ENCODE measurements at regions not wholly inside any gene's neighbourhood (a gene's known extent, or its start where the extent isn't known, plus 50 kb on each side); places are given as distances from the start of the nearest gene placed in this dataset.

DNA sequence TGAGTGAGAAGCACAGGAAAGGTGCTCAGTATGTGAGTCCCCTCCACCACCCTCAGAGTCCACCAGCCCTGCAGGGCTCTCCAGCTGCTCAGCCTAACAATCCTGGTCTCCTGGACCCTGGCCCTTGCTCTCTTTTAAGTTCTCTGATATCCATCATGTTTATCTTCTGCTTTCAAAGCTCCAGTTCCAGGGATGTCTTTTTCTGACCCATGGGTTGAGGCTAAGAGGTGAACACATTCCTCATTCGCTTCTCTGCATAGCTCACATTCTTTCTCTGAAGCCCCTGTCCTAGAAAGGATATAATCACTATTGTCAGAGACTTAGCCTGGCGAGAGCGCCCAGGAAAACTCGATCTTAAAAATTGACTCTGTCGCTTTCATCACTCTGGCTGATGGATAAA is 86.4 kb downstream of the ARL4C start (continued):
- 0 out of 2 replicates have a peak, but pooled peaks have one; percentile 24 for TF ChIP-seq ZNF263 (CRISPR knock-in tag; IDR thresholded peaks at IDR 0.05)
- TF ChIP-seq, protein P1, sequence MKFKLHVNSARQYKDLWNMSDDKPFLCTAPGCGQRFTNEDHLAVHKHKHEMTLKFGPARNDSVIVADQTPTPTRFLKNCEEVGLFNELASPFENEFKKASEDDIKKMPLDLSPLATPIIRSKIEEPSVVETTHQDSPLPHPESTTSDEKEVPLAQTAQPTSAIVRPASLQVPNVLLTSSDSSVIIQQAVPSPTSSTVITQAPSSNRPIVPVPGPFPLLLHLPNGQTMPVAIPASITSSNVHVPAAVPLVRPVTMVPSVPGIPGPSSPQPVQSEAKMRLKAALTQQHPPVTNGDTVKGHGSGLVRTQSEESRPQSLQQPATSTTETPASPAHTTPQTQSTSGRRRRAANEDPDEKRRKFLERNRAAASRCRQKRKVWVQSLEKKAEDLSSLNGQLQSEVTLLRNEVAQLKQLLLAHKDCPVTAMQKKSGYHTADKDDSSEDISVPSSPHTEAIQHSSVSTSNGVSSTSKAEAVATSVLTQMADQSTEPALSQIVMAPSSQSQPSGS (CRISPR knock-in tag; IDR thresholded peaks at IDR 0.05), result no peak
- TF ChIP-seq ZBTB7A (CRISPR knock-in tag; IDR thresholded peaks at IDR 0.05), result no peak
- TF ChIP-seq, protein P2, sequence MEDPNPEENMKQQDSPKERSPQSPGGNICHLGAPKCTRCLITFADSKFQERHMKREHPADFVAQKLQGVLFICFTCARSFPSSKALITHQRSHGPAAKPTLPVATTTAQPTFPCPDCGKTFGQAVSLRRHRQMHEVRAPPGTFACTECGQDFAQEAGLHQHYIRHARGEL (CRISPR knock-in tag; IDR thresholded peaks at IDR 0.05), result no peak
- no peak for TF ChIP-seq DR1 (CRISPR knock-in tag; IDR thresholded peaks at IDR 0.05)
- TF ChIP-seq PCBP2 (optimal IDR thresholded peaks at IDR 0.05; ENCODE audit: low read depth, low read length, poor library complexity, severe bottlenecking), result no peak
- no peak for TF ChIP-seq CBX1 (IDR thresholded peaks at IDR 0.05; ENCODE audit: low read depth)
- no peak for TF ChIP-seq MAF1 (CRISPR knock-in tag; IDR thresholded peaks at IDR 0.05; ENCODE audit: borderline replicate concordance)
- TF ChIP-seq MED1 (CRISPR knock-in tag; IDR thresholded peaks at IDR 0.05), result peak; percentile 47; the same call in 1 of the 2 replicates
- TF ChIP-seq NFKBIZ (CRISPR knock-in tag; IDR thresholded peaks at IDR 0.05), result no peak
- peak; percentile 50; the same call in 1 of the 2 replicates for TF ChIP-seq ISL2 (CRISPR knock-in tag; IDR thresholded peaks at IDR 0.05)
- TF ChIP-seq, protein P3, sequence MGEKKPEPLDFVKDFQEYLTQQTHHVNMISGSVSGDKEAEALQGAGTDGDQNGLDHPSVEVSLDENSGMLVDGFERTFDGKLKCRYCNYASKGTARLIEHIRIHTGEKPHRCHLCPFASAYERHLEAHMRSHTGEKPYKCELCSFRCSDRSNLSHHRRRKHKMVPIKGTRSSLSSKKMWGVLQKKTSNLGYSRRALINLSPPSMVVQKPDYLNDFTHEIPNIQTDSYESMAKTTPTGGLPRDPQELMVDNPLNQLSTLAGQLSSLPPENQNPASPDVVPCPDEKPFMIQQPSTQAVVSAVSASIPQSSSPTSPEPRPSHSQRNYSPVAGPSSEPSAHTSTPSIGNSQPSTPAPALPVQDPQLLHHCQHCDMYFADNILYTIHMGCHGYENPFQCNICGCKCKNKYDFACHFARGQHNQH (CRISPR knock-in tag; IDR thresholded peaks at IDR 0.05), result no peak
- TF ChIP-seq, protein P4, sequence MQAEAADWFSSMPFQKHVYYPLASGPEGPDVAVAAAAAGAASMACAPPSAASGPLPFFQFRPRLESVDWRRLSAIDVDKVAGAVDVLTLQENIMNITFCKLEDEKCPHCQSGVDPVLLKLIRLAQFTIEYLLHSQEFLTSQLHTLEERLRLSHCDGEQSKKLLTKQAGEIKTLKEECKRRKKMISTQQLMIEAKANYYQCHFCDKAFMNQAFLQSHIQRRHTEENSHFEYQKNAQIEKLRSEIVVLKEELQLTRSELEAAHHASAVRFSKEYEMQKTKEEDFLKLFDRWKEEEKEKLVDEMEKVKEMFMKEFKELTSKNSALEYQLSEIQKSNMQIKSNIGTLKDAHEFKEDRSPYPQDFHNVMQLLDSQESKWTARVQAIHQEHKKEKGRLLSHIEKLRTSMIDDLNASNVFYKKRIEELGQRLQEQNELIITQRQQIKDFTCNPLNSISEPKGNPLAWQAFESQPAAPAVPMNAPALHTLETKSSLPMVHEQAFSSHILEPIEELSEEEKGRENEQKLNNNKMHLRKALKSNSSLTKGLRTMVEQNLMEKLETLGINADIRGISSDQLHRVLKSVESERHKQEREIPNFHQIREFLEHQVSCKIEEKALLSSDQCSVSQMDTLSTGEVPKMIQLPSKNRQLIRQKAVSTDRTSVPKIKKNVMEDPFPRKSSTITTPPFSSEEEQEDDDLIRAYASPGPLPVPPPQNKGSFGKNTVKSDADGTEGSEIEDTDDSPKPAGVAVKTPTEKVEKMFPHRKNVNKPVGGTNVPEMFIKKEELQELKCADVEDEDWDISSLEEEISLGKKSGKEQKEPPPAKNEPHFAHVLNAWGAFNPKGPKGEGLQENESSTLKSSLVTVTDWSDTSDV (CRISPR knock-in tag; IDR thresholded peaks at IDR 0.05), result no peak
- no peak for TF ChIP-seq THAP7 (CRISPR knock-in tag; IDR thresholded peaks at IDR 0.05)
- no peak for TF ChIP-seq ZNF709 (CRISPR knock-in tag; IDR thresholded peaks at IDR 0.05)
- TF ChIP-seq, protein P5, sequence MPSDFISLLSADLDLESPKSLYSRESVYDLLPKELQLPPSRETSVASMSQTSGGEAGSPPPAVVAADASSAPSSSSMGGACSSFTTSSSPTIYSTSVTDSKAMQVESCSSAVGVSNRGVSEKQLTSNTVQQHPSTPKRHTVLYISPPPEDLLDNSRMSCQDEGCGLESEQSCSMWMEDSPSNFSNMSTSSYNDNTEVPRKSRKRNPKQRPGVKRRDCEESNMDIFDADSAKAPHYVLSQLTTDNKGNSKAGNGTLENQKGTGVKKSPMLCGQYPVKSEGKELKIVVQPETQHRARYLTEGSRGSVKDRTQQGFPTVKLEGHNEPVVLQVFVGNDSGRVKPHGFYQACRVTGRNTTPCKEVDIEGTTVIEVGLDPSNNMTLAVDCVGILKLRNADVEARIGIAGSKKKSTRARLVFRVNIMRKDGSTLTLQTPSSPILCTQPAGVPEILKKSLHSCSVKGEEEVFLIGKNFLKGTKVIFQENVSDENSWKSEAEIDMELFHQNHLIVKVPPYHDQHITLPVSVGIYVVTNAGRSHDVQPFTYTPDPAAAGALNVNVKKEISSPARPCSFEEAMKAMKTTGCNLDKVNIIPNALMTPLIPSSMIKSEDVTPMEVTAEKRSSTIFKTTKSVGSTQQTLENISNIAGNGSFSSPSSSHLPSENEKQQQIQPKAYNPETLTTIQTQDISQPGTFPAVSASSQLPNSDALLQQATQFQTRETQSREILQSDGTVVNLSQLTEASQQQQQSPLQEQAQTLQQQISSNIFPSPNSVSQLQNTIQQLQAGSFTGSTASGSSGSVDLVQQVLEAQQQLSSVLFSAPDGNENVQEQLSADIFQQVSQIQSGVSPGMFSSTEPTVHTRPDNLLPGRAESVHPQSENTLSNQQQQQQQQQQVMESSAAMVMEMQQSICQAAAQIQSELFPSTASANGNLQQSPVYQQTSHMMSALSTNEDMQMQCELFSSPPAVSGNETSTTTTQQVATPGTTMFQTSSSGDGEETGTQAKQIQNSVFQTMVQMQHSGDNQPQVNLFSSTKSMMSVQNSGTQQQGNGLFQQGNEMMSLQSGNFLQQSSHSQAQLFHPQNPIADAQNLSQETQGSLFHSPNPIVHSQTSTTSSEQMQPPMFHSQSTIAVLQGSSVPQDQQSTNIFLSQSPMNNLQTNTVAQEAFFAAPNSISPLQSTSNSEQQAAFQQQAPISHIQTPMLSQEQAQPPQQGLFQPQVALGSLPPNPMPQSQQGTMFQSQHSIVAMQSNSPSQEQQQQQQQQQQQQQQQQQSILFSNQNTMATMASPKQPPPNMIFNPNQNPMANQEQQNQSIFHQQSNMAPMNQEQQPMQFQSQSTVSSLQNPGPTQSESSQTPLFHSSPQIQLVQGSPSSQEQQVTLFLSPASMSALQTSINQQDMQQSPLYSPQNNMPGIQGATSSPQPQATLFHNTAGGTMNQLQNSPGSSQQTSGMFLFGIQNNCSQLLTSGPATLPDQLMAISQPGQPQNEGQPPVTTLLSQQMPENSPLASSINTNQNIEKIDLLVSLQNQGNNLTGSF (CRISPR knock-in tag; IDR thresholded peaks at IDR 0.05), result no peak
- TF ChIP-seq RARA (CRISPR knock-in tag; IDR thresholded peaks at IDR 0.05), result peak; percentile 50; the same call in 1 of the 2 replicates
- no peak for TF ChIP-seq FOSL1 (CRISPR knock-in tag; IDR thresholded peaks at IDR 0.05; ENCODE audit: borderline replicate concordance)
- no peak for TF ChIP-seq MTA3 (CRISPR knock-in tag; IDR thresholded peaks at IDR 0.05)

Data from HepG2 (cell line).